ENCODE measurements at regions not wholly inside any gene's neighbourhood (a gene's known extent, or its start where the extent isn't known, plus 50 kb on each side); places are given as distances from the start of the nearest gene placed in this dataset.

DNA sequence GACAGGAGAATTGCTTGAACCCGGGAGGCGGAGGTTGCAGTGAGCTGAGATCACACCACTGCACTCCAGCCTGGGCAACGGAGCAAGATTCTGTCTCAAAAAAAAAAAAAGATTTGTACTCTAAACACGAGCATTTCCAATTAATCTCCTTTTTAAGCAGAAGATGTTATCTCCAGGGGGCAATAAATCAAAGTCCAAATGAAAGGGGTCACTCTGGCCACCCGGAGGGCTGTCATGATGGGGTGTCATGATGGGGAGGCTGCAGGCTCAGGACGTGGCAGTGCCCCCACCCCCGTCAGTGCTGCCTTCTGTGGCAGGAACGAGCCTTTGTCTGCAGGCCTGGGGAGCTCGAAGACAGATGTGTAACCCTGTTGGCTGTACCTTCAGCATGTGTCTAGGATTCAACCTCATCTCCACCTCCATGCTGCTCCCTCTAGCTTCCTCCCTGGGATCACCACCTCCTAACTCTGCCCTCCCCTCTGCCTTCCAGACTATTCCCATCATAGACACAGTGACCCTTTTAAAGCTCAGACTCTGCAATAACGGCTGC is 76.9 kb upstream of the YWHAQ start:
- no peaks in the 10 kb centered on the region for H3K36me3 ChIP-seq
- no peaks in the 10 kb centered on the region for H3K9me3 ChIP-seq
- H3K4me1 ChIP-seq = peaks cover 0 to 12% (median 8%) of the 10 kb centered on the region in 4 donors
- no peak overlapping the region for H3K27ac ChIP-seq
- no peak overlapping the region for H3K4me3 ChIP-seq
- TF ChIP-seq, protein P1, sequence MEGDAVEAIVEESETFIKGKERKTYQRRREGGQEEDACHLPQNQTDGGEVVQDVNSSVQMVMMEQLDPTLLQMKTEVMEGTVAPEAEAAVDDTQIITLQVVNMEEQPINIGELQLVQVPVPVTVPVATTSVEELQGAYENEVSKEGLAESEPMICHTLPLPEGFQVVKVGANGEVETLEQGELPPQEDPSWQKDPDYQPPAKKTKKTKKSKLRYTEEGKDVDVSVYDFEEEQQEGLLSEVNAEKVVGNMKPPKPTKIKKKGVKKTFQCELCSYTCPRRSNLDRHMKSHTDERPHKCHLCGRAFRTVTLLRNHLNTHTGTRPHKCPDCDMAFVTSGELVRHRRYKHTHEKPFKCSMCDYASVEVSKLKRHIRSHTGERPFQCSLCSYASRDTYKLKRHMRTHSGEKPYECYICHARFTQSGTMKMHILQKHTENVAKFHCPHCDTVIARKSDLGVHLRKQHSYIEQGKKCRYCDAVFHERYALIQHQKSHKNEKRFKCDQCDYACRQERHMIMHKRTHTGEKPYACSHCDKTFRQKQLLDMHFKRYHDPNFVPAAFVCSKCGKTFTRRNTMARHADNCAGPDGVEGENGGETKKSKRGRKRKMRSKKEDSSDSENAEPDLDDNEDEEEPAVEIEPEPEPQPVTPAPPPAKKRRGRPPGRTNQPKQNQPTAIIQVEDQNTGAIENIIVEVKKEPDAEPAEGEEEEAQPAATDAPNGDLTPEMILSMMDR (IDR thresholded peaks at IDR 0.05) = no peak
- no peaks in the 10 kb centered on the region for H3K27me3 ChIP-seq
- intact Hi-C loops (cut with DNase I; ENCODE audit: low total_unique reads) = no loop called here
- peak in 1 of 2 donors; percentile 32 for DNase-seq

DNA sequence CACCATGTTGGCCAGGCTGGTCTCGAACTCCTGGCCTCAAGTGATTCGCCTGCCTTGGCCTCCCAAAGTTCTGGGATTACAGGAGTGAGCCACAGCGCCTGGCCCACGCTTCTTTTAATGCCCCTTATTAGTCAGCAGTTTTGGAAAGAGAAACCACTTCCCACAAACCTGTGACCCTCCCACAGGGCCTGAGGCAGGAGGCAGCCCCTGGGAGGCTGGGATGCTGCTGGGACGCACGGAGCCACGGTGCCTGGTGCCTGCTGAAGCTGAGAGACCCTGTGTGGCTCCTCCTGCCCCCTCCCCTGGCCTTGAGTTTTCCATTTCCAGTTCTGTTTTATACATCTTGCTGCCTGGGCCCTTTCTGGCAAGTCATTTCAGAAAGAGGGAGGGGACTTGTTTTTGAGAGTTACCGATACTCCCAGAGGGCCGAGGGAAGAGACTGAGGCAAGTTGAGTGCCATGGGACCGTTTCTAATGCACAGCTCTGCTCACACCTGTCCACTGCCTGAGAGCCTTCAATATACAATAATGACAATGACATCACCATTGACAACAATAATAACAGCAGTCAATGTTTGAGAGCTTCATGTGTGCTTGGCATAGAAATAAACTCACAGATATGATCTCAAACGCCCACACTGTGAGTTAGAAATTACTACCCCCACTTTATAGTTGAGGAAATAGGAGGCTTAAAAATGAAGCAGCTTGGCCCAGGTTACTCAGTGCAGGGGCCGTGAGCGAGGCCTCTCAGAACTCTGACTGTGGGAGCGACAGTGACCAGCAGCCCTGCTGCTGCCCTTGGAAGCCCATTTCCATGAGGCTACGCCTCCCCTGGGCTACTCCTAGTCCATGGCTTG is 78.1 kb upstream of the YWHAQ start:
- DNase-seq = no peak
- Histone ChIP-seq H3K27ac (no peak overlapping the region), H3K36me3 (no peaks in the 10 kb centered on the region), H3K27me3 (no peaks in the 10 kb centered on the region), H3K4me1 (peaks cover 0 to 2% (median under 1%) of the 10 kb centered on the region in 4 donors), H3K4me3 (no peak overlapping the region), H3K9me3 (no peaks in the 10 kb centered on the region)
- intact Hi-C loops (cut with DNase I; ENCODE audit: low total_unique reads) = no loop called here
- TF ChIP-seq, protein P1 (IDR thresholded peaks at IDR 0.05) = no peak

DNA sequence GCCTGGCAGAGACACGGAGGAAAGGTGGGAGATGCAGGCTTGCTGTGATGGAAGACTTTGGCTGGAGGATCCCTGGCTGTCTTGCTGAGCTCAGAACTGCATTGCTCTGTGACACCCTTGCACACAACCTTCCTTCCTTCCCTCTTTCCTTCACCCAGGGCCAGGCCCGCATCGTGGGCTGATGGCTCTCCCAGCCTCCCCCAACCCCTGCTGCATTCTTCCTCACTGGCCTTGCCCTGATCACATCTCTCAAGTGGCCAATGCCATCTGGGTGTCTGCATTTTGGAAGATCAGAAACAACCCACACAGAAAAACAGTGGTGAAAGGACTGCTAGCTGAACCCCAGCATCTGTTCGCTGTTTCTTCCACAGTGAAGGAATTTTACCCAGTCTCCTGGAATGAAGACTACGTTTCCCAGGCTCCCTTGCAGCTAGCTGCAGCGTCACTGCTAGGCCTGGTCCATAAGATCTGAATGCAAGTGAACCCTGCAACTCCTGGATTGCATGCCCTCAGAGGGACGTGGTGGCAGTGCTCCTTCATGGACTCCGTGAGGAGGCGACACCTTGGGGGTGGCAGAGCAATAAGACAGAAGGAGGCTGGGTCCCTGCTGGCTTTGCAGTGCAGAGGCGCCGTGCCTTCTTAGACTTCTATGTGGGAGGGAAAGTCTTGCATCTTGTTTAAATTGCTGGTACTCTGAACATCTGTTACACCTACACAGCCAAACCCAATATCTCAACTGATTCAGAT is 78.9 kb upstream of the YWHAQ start:
- no peaks in the 10 kb centered on the region for H3K27me3 ChIP-seq
- H3K27ac ChIP-seq = no peak overlapping the region
- DNase-seq = peak in 1 of 2 donors; percentile 34
- no peaks in the 10 kb centered on the region for H3K36me3 ChIP-seq
- H3K4me1 ChIP-seq = no peaks in the 10 kb centered on the region
- TF ChIP-seq, protein P1 (IDR thresholded peaks at IDR 0.05) = no peak
- intact Hi-C loops (cut with DNase I; ENCODE audit: low total_unique reads) = no loop called here
- H3K9me3 ChIP-seq = no peaks in the 10 kb centered on the region
- H3K4me3 ChIP-seq = no peak overlapping the region

DNA sequence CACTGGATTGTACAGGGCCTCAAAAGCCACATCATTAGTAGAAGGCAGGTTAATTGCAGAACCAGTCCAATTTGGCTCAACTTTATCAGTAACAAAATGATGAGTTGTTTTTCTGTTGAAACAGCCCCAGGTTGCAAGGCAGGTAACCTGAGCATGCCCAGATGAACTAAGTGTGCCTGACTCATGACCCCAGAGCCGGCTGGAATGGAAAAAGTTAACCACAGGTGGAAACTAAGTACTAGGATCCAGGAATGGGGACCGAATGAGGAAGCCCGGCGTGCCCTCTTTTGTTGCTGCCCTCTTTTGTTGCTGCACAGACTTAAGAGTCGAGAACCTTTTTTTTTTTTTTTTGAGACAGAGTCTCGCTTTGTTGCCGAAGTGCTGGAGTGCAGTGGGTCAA is 79.5 kb upstream of the YWHAQ start:
- no peak overlapping the region for H3K4me3 ChIP-seq
- H3K9me3 ChIP-seq = no peaks in the 10 kb centered on the region
- DNase-seq = peak in 1 of 2 donors; percentile 51
- TF ChIP-seq, protein P1 (IDR thresholded peaks at IDR 0.05) = no peak
- H3K4me1 ChIP-seq = no peaks in the 10 kb centered on the region
- H3K27me3 ChIP-seq = no peaks in the 10 kb centered on the region
- no peaks in the 10 kb centered on the region for H3K36me3 ChIP-seq
- H3K27ac ChIP-seq = no peak overlapping the region
- intact Hi-C loops (cut with DNase I; ENCODE audit: low total_unique reads) = no loop called here

DNA sequence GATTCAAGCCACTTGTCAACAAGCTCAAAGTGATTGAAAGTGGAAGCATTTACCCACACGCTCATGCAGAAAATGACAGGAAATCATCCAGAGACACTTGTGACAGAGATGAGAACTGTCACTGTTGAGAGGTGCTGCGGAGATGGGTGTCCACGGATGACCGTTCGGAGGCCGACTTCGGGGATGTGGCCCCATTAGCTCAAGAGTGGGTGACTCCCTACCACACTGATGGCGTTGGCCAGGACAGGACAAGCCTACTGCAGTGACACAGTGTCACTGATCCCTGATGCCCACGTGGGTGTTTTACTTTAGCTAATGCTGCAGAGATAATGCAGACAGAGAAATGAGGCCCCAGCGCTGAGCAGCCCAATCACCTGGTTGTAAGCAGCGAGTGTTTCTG is 81.5 kb upstream of the YWHAQ start:
- TF ChIP-seq, protein P1 (IDR thresholded peaks at IDR 0.05) = no peak
- Histone ChIP-seq H3K27me3 (no peaks in the 10 kb centered on the region), H3K36me3 (no peaks in the 10 kb centered on the region), H3K4me1 (no peaks in the 10 kb centered on the region), H3K27ac (no peak overlapping the region), H3K4me3 (no peak overlapping the region), H3K9me3 (no peaks in the 10 kb centered on the region)
- intact Hi-C loops (cut with DNase I; ENCODE audit: low total_unique reads) = no loop called here
- DNase-seq = no peak
